Thymus (tissue), 11 donors: ENCODE measurements at regions not wholly inside any gene's neighbourhood (a gene's known extent, or its start where the extent isn't known, plus 50 kb on each side); places are given as distances from the start of the nearest gene placed in this dataset.
"Not testable (repeated sequence)": the region's sequence is repeated elsewhere in the genome, so short reads cannot be mapped to it uniquely, and the experiment has no call there.

Source experiments
- DNase-seq, 9 donors: peaks; one replicate each; pipeline ENCODE4 v3.0.0-alpha.2; 2013; ENCODE audit warnings: low spot score in 9 of 9, low read depth in 6 of 9, missing footprints in 1 of 9
- H3K27ac ChIP-seq, 2 donors: one replicate each; pipeline ENCODE4 v1.5.1; 2013; ENCODE audit warnings: control low read depth in 1 of 2, low read depth in 1 of 2, low read length in 1 of 2, mild to moderate bottlenecking in 1 of 2, moderate library complexity in 1 of 2
- H3K27me3 ChIP-seq, 2 donors: one replicate each; pipeline ENCODE4 v1.5.1; 2013; ENCODE audit warnings: low read length in 1 of 2; ENCODE audit not compliant: control insufficient read depth in 2 of 2, insufficient read depth in 1 of 2
- H3K36me3 ChIP-seq, 2 donors: one replicate each; pipeline ENCODE4 v1.5.1; 2013; ENCODE audit warnings: low read length in 1 of 2, mild to moderate bottlenecking in 1 of 2, moderate library complexity in 1 of 2; ENCODE audit not compliant: control insufficient read depth in 2 of 2, insufficient read depth in 2 of 2
- H3K4me1 ChIP-seq, 2 donors: one replicate each; pipeline ENCODE4 v1.5.1; 2013; ENCODE audit warnings: low read length in 2 of 2; ENCODE audit not compliant: control insufficient read depth in 2 of 2, insufficient read depth in 2 of 2
- H3K4me3 ChIP-seq, 2 donors: one replicate each; pipeline ENCODE4 v1.5.1; 2013; ENCODE audit warnings: low read length in 2 of 2, control low read depth in 1 of 2, mild to moderate bottlenecking in 1 of 2
- H3K9me3 ChIP-seq, 2 donors: one replicate each; pipeline ENCODE4 v1.5.1; 2013; ENCODE audit warnings: low read length in 1 of 2, mild to moderate bottlenecking in 1 of 2; ENCODE audit not compliant: control insufficient read depth in 2 of 2, insufficient read depth in 1 of 2
- WGBS: extraction: QIAGEN DNeasy Blood & Tissue Kit; methylation state at CpG from one replicate; pipeline ENCODE4 v1.1.7; 2013; 5-methylcytosine and 5-hydroxymethylcytosine counted together
- donor health status: healthy.

DNA sequence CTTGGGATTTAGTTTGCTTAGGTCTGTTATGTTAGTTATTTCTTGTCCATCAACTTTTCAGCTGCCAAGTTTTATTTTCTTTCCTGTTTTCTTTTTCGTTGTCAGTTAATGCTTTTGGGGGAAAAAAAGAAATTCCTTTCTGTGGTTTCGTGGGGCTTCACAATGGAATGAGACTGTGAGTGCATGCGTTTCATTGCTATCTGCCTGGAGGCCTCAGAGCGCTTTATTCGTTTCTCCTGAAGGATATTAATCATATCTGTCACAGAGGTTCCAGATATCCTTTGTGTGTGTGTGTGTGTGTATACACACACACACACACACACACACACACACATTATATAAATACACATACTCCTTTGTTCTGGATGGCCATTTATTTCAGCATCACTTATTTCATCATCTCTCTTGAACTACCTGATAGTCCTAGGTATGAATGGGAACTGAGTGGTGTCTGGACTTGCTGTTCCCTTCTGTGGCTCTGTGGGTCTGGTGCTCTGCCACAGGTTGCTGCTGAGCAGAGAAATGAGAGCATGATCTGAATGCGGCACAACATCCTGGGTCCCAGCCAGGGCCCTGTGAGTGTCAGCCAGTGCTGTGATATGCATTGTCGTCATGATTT lies 66.9 kb upstream of the ADORA2B start:
- H3K27me3 ChIP-seq, H3K27ac ChIP-seq, DNase-seq, H3K9me3 ChIP-seq, H3K4me3 ChIP-seq, H3K4me1 ChIP-seq, H3K36me3 ChIP-seq: not testable (repeated sequence)
- WGBS, result 92% methylated on average over 7 of the region's 7 CpGs

- Histone ChIP-seq H3K27me3 (no peaks in the 10 kb centered on the region), H3K4me3 (no peak overlapping the region), H3K27ac (no peak overlapping the region), H3K4me1 (no peaks in the 10 kb centered on the region), H3K36me3 (no peaks in the 10 kb centered on the region), H3K9me3 (no peaks in the 10 kb centered on the region)
- DNase-seq, result no peak
- 99% methylated on average over 8 of the region's 8 CpGs for WGBS
These were observed 62.7 kb upstream of the ADORA2B start for GRCh38 chr17:15882058-15882720.

- WGBS, result 96% methylated on average over 4 of the region's 4 CpGs
- no peak for DNase-seq
- H3K27me3 ChIP-seq, result no peaks in the 10 kb centered on the region
- no peaks in the 10 kb centered on the region for H3K9me3 ChIP-seq
- no peak overlapping the region for H3K4me3 ChIP-seq
- no peak overlapping the region for H3K27ac ChIP-seq
- no peaks in the 10 kb centered on the region for H3K4me1 ChIP-seq
- no peaks in the 10 kb centered on the region for H3K36me3 ChIP-seq
These were observed 62.2 kb upstream of the ADORA2B start for GRCh38 chr17:15882777-15883176.

GRCh38 chr17:15883617-15884111 lies 61.3 kb upstream of the ADORA2B start:
- H3K36me3 ChIP-seq, result no peaks in the 10 kb centered on the region
- no peak overlapping the region for H3K4me3 ChIP-seq
- no peak for DNase-seq
- H3K4me1 ChIP-seq, result no peaks in the 10 kb centered on the region
- no peak overlapping the region for H3K27ac ChIP-seq
- no peaks in the 10 kb centered on the region for H3K9me3 ChIP-seq
- WGBS, result 94% methylated on average over 8 of the region's 8 CpGs
- H3K27me3 ChIP-seq, result no peaks in the 10 kb centered on the region

DNA sequence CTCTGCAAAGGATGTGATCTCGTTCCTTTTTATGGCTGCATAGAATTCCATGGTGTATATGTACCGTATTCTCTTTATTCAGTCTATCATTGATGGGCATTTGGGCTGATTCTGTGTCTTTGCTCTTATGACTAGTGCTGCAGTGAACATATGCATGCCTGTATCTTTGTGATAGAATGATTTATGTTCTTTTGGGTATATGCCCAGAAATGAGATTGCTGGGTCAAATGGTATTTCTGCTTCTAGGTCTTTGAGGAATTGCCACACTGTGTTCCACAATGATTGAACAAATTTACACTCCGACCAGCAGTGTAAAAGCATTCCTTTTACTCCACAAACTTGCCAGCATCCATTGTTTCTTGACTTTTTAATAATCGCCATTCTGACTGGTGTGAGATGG lies 60.2 kb upstream of the ADORA2B start:
- Histone ChIP-seq H3K9me3 (no peaks in the 10 kb centered on the region), H3K27ac (no peak overlapping the region), H3K27me3 (no peaks in the 10 kb centered on the region), H3K4me1 (no peaks in the 10 kb centered on the region), H3K36me3 (no peaks in the 10 kb centered on the region), H3K4me3 (no peak overlapping the region)
- WGBS, result 98% methylated on average over 4 of the region's 4 CpGs
- no peak for DNase-seq

GRCh38 chr17:15885770-15886169 lies 59.2 kb upstream of the ADORA2B start:
- Histone ChIP-seq H3K27me3 (no peaks in the 10 kb centered on the region), H3K36me3 (no peaks in the 10 kb centered on the region), H3K27ac (no peak overlapping the region), H3K9me3 (no peaks in the 10 kb centered on the region), H3K4me1 (no peaks in the 10 kb centered on the region), H3K4me3 (no peak overlapping the region)
- DNase-seq, result no peak
- WGBS, result 95% methylated on average over 2 of the region's 2 CpGs

DNA sequence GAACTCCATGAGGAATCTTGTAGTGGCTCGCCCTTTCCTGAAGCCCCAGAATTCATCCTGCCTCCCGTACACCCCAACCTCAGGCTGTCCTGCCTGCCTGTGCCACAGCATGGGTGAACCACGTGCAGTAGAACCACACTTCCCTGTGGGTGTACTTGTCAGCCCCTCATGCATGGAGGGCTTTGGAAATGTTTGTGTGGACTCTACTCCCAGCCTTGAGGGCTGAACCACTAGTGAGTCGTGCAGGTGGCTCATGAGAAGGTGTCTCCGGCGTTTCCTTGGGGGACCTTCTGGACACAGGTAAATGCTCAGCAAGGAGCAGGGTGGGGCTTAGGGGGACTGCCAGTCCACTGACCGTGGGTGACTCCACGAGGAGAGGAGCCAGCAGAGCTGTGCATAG lies 58.7 kb upstream of the ADORA2B start:
- H3K27me3 ChIP-seq, result no peaks in the 10 kb centered on the region
- H3K4me1 ChIP-seq, result no peaks in the 10 kb centered on the region
- no peaks in the 10 kb centered on the region for H3K9me3 ChIP-seq
- DNase-seq, result no peak
- no peak overlapping the region for H3K4me3 ChIP-seq
- no peaks in the 10 kb centered on the region for H3K36me3 ChIP-seq
- H3K27ac ChIP-seq, result no peak overlapping the region
- WGBS, result 93% methylated on average over 8 of the region's 8 CpGs

GRCh38 chr17:15886804-15887203 lies 58.1 kb upstream of the ADORA2B start:
- WGBS, result 43% methylated on average over 7 of the region's 7 CpGs
- H3K4me3 ChIP-seq, result no peak overlapping the region
- no peaks in the 10 kb centered on the region for H3K36me3 ChIP-seq
- no peaks in the 10 kb centered on the region for H3K4me1 ChIP-seq
- H3K27me3 ChIP-seq, result no peaks in the 10 kb centered on the region
- H3K9me3 ChIP-seq, result no peaks in the 10 kb centered on the region
- DNase-seq, result no peak
- H3K27ac ChIP-seq, result peak overlapping the region in 1 of 2 donors; percentile 31

GRCh38 chr17:15888436-15888835 lies 56.5 kb upstream of the ADORA2B start:
- H3K27ac ChIP-seq, result no peak overlapping the region
- H3K4me3 ChIP-seq, result no peak overlapping the region
- no peaks in the 10 kb centered on the region for H3K36me3 ChIP-seq
- H3K27me3 ChIP-seq, result no peaks in the 10 kb centered on the region
- no peaks in the 10 kb centered on the region for H3K9me3 ChIP-seq
- DNase-seq, result no peak
- H3K4me1 ChIP-seq, result no peaks in the 10 kb centered on the region
- WGBS, result 100% methylated on average over 2 of the region's 2 CpGs
